ENCODE measurements at regions not wholly inside any gene's neighbourhood (a gene's known extent, or its start where the extent isn't known, plus 50 kb on each side); places are given as distances from the start of the nearest gene placed in this dataset.

DNA sequence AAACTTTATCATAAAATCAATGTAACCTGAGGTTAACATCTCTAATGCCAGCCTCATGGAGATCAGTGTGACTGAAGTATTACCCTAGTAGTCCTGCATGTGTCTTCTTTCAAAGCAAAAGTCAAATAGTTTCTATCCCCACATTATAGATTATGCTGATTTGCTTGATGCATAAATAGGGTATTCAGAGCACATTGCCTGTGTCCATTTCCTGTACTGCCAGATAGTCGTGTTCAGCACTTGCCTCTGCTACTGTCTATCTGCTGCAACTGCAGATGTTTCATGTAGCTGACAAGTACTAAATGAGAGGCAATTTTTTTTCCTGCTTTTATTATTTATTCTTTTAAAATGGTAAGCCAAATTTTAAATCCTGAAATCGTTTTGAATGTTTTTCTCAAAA is 348.7 kb downstream of the CHRM3 start:
- no peak overlapping the region for H3K4me3 ChIP-seq

DNA sequence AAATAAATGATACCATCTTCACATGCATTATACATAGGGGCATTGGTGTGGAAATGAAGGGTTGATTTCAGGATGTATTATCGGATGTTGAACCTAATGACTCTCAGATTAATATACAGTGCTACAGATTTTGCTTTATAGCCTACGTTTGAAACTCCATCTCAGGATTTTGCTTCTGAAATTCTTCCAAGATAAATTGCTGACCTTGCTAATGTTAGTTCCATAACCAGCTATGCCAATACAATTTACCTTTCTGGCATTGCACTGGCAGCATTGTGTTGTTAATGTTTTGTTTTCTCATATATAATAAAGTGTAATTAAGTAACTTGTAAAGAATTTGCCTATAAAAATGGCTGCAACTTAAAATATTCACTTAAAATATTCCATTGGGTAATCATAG is 350.1 kb downstream of the CHRM3 start:
- ATAC-seq (no peak), DNase-seq (no peak)
- H3K9me3 ChIP-seq, result no peaks in the 10 kb centered on the region
- H3K4me3 ChIP-seq, result no peak overlapping the region
- WGBS (ENCODE audit: insufficient coverage, low coverage, low lambda C conversion rate, missing lambda C conversion rate), result 49% methylated on average over 2 of the region's 2 CpGs
- intact Hi-C loops (cut with DNase I), result no loop called here
- no peak overlapping the region for H3K27ac ChIP-seq
- no peaks in the 10 kb centered on the region for H3K36me3 ChIP-seq
- no peaks in the 10 kb centered on the region for H3K4me1 ChIP-seq
- H3K27me3 ChIP-seq, result no peaks in the 10 kb centered on the region
- TF ChIP-seq POLR2A (IDR thresholded peaks at IDR 0.05), result no peak
- TF ChIP-seq, protein P1, sequence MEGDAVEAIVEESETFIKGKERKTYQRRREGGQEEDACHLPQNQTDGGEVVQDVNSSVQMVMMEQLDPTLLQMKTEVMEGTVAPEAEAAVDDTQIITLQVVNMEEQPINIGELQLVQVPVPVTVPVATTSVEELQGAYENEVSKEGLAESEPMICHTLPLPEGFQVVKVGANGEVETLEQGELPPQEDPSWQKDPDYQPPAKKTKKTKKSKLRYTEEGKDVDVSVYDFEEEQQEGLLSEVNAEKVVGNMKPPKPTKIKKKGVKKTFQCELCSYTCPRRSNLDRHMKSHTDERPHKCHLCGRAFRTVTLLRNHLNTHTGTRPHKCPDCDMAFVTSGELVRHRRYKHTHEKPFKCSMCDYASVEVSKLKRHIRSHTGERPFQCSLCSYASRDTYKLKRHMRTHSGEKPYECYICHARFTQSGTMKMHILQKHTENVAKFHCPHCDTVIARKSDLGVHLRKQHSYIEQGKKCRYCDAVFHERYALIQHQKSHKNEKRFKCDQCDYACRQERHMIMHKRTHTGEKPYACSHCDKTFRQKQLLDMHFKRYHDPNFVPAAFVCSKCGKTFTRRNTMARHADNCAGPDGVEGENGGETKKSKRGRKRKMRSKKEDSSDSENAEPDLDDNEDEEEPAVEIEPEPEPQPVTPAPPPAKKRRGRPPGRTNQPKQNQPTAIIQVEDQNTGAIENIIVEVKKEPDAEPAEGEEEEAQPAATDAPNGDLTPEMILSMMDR (IDR thresholded peaks at IDR 0.05), result no peak

More for the DNA sequence above, 348.7 kb downstream of the CHRM3 start:
- 15% methylated on average over 2 of the region's 2 CpGs for WGBS (ENCODE audit: insufficient coverage, low coverage, low lambda C conversion rate, missing lambda C conversion rate)
- intact Hi-C loops (cut with DNase I), result no loop called here
- H3K9me3 ChIP-seq, result no peaks in the 10 kb centered on the region
- TF ChIP-seq, protein P1 (IDR thresholded peaks at IDR 0.05), result no peak
- TF ChIP-seq POLR2A (IDR thresholded peaks at IDR 0.05), result no peak
- H3K4me1 ChIP-seq, result no peaks in the 10 kb centered on the region
- H3K27ac ChIP-seq, result no peak overlapping the region
- no peak for DNase-seq
- no peak for ATAC-seq
- H3K36me3 ChIP-seq, result no peaks in the 10 kb centered on the region
- no peaks in the 10 kb centered on the region for H3K27me3 ChIP-seq

DNA sequence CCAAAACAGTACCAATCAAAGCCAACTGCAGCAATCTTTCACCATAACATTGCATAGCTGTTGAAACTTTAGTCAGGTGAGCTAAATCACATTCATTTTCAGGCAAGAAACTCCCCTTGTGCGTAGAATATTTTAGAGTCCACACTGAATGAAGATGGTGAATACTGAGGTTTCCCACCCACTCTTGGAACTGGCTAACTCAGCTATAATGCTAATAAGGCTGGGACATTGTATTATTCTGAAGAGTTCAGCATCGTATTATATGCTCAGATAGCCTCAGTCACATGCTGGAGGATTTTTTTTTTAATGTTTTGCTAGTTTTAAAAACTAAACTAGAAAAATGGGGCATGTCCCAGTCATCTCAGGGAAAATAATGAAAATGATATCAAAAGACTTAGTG is 352.3 kb upstream of the FMN2 start:
- no peak overlapping the region for H3K27ac ChIP-seq
- ATAC-seq, result no peak
- H3K4me3 ChIP-seq, result no peak overlapping the region
- H3K36me3 ChIP-seq, result no peaks in the 10 kb centered on the region
- TF ChIP-seq, protein P1 (IDR thresholded peaks at IDR 0.05), result no peak
- TF ChIP-seq POLR2A (IDR thresholded peaks at IDR 0.05), result no peak
- H3K27me3 ChIP-seq, result no peaks in the 10 kb centered on the region
- no peak for DNase-seq
- H3K4me1 ChIP-seq, result no peaks in the 10 kb centered on the region
- no peaks in the 10 kb centered on the region for H3K9me3 ChIP-seq
- intact Hi-C loops (cut with DNase I), result no loop called here
- 33% methylated on average over 2 of the region's 2 CpGs for WGBS (ENCODE audit: insufficient coverage, low coverage, low lambda C conversion rate, missing lambda C conversion rate)

DNA sequence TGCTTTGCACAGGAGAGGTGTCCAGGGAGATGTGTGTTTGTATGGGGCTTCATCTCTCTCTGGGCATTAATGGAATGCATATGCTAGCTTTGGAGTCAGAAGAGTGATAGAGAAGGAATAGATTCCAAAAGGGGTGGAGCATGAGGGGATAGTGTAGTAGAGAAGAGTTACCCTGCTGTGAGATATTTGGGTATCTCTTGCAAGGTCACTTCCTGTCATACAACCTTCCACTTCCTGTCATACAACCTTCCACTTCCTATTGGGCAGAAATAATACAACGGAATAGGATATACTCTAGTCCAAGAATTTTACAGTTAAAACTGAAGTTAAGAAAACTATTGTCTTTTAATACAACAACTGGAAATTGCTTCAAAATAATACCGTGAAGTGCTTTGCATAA is 351.8 kb upstream of the FMN2 start:
- WGBS (ENCODE audit: insufficient coverage, low coverage, low lambda C conversion rate, missing lambda C conversion rate), result 48% methylated on average over 2 of the region's 2 CpGs
- intact Hi-C loops (cut with DNase I), result no loop called here
- no peak for ATAC-seq

More for the DNA sequence above, 351.8 kb upstream of the FMN2 start:
- no peak for TF ChIP-seq POLR2A (IDR thresholded peaks at IDR 0.05)
- TF ChIP-seq, protein P1 (IDR thresholded peaks at IDR 0.05), result no peak
- Histone ChIP-seq H3K4me1 (no peaks in the 10 kb centered on the region), H3K27ac (no peak overlapping the region), H3K9me3 (no peaks in the 10 kb centered on the region), H3K36me3 (no peaks in the 10 kb centered on the region), H3K27me3 (no peaks in the 10 kb centered on the region), H3K4me3 (no peak overlapping the region)
- no peak for DNase-seq

Data from right lobe of liver (tissue), 6 donors.